Body of pancreas (tissue), 4 donors: ENCODE measurements at regions not wholly inside any gene's neighbourhood (a gene's known extent, or its start where the extent isn't known, plus 50 kb on each side); places are given as distances from the start of the nearest gene placed in this dataset.

Experiments used
- POLR2A ChIP-seq, 3 donors: fragments of 450-650 bp; IDR thresholded peaks; one replicate each; pipeline ENCODE4 v1.6.1; 2016; ENCODE audit warnings: antibody characterized with exemption in 3 of 3, mild to moderate bottlenecking in 2 of 3
- TF ChIP-seq, protein P1 (sequence below), 7 experiments: fragments of 450-650 bp in 4 of 7; fragments of 200-600 bp in 3 of 7; sonication (generic) in 3 of 7; IDR thresholded peaks; one replicate each; pipeline ENCODE4 v1.5.1; 2016 to 2019; ENCODE audit warnings: antibody characterized with exemption in 7 of 7

GRCh38 chr12:71024827-71025226 lies 104.3 kb upstream of the PTPRR start:
- TF ChIP-seq POLR2A (IDR thresholded peaks at IDR 0.05): no peak
- TF ChIP-seq, protein P1, sequence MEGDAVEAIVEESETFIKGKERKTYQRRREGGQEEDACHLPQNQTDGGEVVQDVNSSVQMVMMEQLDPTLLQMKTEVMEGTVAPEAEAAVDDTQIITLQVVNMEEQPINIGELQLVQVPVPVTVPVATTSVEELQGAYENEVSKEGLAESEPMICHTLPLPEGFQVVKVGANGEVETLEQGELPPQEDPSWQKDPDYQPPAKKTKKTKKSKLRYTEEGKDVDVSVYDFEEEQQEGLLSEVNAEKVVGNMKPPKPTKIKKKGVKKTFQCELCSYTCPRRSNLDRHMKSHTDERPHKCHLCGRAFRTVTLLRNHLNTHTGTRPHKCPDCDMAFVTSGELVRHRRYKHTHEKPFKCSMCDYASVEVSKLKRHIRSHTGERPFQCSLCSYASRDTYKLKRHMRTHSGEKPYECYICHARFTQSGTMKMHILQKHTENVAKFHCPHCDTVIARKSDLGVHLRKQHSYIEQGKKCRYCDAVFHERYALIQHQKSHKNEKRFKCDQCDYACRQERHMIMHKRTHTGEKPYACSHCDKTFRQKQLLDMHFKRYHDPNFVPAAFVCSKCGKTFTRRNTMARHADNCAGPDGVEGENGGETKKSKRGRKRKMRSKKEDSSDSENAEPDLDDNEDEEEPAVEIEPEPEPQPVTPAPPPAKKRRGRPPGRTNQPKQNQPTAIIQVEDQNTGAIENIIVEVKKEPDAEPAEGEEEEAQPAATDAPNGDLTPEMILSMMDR (IDR thresholded peaks at IDR 0.05): no peak
